BJ (cell line): ENCODE measurements at regions not wholly inside any gene's neighbourhood (a gene's known extent, or its start where the extent isn't known, plus 50 kb on each side); places are given as distances from the start of the nearest gene placed in this dataset.

Source experiments
- CTCF ChIA-PET: fragments of 350-600 bp; formaldehyde crosslinking; extraction: SDS; loops from one replicate; lab custom pipeline; 2021; ENCODE audit warnings: antibody characterized with exemption, inconsistent platforms; lab: Yijun Ruan, JAX
- POLR2A ChIA-PET: fragments of 300-600 bp; sonication (Branson Sonifier 250); formaldehyde crosslinking; extraction: SDS; loops from one replicate; lab custom pipeline; 2021; ENCODE audit warnings: antibody characterized with exemption; lab: Charles Lee
- DNase-seq: peaks from one replicate; pipeline ENCODE4 v3.0.0-alpha.2; 2011; ENCODE audit warnings: low read depth
- H3K27me3 ChIP-seq: 2 replicates; pipeline ENCODE4 v1.6.0; 2011; ENCODE audit warnings: low read length; ENCODE audit not compliant: control insufficient read depth, insufficient read depth
- H3K36me3 ChIP-seq: 2 replicates; pipeline ENCODE4 v1.5.1; 2011; ENCODE audit warnings: low read length; ENCODE audit not compliant: control insufficient read depth, insufficient read depth
- H3K4me3 ChIP-seq: 2 replicates; pipeline ENCODE4 v1.5.1; 2011; ENCODE audit warnings: low read depth, mild to moderate bottlenecking, control low read depth, low read length
- CTCF ChIP-seq: IDR thresholded peaks from 2 replicates; pipeline ENCODE4 v1.5.1; 2011; ENCODE audit warnings: low read depth, mild to moderate bottlenecking, control low read depth, inconsistent platforms, low read length, moderate library complexity; ENCODE audit not compliant: insufficient read depth

GRCh38 chr2:196318517-196319377, 147.4 kb upstream of the STK17B start:
- no peak for TF ChIP-seq CTCF
- ChIA-PET CTCF (interaction anchor here (1.0 to 1.5 kb wide), 3 partner anchors 14 to 24 kb away, joined by 3 to 4 read pairs (median 4); no protein-coding TSS in a partner anchor), POLR2A (no interaction called here)
- Histone ChIP-seq H3K27me3 (no peaks in the 10 kb centered on the region), H3K4me3 (no peak overlapping the region), H3K36me3 (no peaks in the 10 kb centered on the region)
- DNase-seq: no peak

DNA sequence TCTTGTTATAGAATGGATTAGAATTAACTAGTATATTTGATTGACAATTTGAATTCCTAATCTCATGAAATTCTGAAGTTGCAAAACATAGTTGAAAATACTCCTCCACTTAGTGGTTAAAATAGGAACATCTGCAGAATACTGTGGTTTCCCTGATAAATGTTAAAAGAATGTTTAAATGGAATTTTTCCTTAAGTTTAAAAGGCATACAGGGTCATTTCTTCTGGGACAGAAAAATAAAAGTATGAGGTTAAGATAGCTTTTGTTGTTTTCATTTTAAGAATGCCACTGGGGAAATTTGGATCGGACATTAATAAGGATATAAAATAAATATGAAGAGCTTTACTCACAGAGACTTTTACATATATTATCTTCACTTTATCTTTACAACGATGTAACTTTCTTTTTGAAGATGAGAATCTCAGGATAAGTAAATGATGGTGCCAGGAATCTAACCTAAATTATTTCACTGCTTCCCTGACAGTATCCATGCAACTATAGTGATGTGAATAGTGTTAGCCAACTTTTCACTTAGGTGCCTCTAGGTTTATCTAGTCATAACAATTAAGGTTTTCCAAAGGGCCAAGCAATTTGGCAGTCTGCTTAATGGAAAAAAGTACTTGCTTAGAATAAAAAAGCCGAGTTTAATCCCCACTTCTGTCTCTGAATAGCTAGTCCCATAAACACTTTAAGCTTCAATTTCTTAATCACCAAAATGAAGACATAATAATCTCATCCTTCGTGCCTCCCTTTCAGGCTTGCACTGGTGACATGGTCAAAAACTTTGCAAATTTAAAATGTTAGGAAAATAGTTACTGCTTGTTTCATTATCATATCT, 151.8 kb upstream of the STK17B start:
- no peaks in the 10 kb centered on the region for H3K36me3 ChIP-seq
- ChIA-PET POLR2A (no interaction called here), CTCF (interaction anchor here (0.6 to 1.8 kb wide), 2 partner anchors 12 to 25 kb away, joined by 3 to 5 read pairs; no protein-coding TSS in a partner anchor)
- H3K4me3 ChIP-seq: no peak overlapping the region
- TF ChIP-seq CTCF: no peak
- peak; percentile 57 for DNase-seq
- H3K27me3 ChIP-seq: no peaks in the 10 kb centered on the region

DNA sequence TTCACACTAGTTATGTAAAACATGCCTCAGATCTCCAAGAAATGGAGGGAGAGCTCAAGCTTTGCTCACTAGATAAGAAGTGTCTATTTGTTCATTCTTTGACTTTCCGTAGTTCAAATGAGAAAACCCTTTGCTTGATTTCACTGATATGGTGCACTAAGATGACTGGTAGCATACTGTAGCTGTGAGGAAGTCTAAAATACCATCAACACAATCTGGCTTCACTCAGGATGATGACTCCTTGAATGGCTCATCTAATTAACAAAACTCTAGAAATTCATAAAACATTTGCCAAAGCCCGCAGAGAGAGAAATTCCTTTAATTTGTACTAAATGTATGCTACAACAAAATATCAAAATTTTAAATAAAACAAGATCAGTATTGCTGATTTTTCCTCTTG, 152.8 kb upstream of the STK17B start:
- Histone ChIP-seq H3K36me3 (no peaks in the 10 kb centered on the region), H3K4me3 (no peak overlapping the region), H3K27me3 (no peaks in the 10 kb centered on the region)
- POLR2A ChIA-PET: interaction anchor here (0.6 kb wide), 1 partner anchor 280 kb away, joined by 3 read pairs; no protein-coding TSS in a partner anchor
- TF ChIP-seq CTCF: no peak
- CTCF ChIA-PET: interaction anchor here (1.4 to 1.8 kb wide), 2 partner anchors 10 to 11 kb away, joined by 5 to 7 read pairs; no protein-coding TSS in a partner anchor
- no peak for DNase-seq

DNA sequence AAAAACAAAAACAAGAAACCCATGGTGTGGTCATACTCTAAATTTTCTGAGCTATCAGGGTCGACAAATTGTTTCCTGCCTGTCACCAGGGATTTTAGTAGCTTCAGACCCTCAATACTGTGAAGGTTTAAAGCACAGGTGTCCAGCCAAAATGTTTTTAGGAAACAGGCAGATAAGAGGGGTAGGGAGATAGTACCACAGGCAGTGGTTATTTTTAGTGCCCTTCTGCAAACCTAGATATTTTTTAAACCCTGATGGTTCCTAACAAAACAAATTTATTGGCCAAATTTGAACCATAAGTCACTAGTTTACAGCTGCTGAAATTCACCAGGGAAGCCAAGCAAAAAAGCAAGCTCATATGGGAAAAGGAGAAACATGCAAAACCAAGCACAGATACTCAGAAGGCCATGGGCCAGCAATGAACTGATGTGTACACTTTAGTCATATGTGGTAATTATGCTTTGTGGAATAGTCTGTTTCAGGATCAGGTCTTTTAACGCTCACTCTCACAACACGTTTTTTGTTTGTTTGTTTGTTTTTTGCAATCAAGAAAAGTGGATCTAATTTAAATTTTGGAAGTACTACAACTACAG, 156.8 kb upstream of the STK17B start:
- H3K27me3 ChIP-seq: no peaks in the 10 kb centered on the region
- POLR2A ChIA-PET: no interaction called here
- H3K4me3 ChIP-seq: no peak overlapping the region
- H3K36me3 ChIP-seq: no peaks in the 10 kb centered on the region
- no peak for TF ChIP-seq CTCF
- no peak for DNase-seq
- CTCF ChIA-PET: interaction anchor here (1.1 to 1.2 kb wide), 2 partner anchors 30 to 250 kb away, joined by 3 to 4 read pairs; no protein-coding TSS in a partner anchor

DNA sequence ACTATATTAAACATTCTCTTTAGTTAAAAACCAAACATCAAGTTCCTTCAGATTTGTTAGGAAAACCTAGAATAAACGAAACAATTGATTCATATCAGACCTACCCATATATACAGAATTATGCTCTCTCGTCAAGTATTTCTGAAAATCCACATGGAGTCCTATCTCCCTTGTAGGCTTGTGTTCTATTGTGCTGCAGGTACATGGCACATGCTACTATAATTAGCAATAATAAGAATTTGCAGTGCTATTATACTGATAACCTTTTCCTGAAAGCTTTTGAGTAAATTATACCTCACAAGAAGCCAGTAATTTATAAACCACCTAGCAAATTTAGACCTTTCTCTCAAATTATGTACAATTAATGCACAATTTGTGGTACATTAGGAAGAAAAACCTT, 158.6 kb upstream of the STK17B start:
- no peak for DNase-seq
- Histone ChIP-seq H3K4me3 (no peak overlapping the region), H3K27me3 (no peaks in the 10 kb centered on the region), H3K36me3 (no peaks in the 10 kb centered on the region)
- TF ChIP-seq CTCF: no peak
- POLR2A ChIA-PET: no interaction called here
- CTCF ChIA-PET: interaction anchor here (0.6 to 0.9 kb wide), 4 partner anchors 16 to 35 kb away, joined by 3 to 5 read pairs (median 4); no protein-coding TSS in a partner anchor
